NCI-H748 (cell line): ENCODE measurements at regions not wholly inside any gene's neighbourhood (a gene's known extent, or its start where the extent isn't known, plus 50 kb on each side); places are given as distances from the start of the nearest gene placed in this dataset.

Source experiments
- DNase-seq: peaks from one replicate; lab custom pipeline; 2025; ENCODE audit not compliant: unreplicated experiment; lab: John Stamatoyannopoulos, UW

DNA sequence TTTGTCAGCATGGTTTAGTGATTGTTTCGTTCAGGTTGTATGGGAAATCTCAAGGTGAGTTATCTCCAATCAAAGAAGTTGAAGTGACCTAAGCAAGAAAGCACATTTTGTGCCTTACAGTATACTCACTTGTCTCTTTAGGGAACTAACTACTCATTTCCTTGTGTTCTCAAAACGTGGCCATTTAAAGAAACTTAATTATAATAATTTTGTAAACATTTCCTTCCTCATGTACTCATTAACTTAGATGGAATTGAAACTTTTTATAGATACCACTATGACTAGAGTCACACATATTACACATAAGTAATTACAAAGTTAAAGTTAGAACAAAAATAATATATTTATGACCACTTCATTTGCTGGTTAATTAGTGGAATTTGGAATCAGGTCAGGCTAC is 552.6 kb downstream of the MRPL39 start:
- DNase-seq, result no peak

DNA sequence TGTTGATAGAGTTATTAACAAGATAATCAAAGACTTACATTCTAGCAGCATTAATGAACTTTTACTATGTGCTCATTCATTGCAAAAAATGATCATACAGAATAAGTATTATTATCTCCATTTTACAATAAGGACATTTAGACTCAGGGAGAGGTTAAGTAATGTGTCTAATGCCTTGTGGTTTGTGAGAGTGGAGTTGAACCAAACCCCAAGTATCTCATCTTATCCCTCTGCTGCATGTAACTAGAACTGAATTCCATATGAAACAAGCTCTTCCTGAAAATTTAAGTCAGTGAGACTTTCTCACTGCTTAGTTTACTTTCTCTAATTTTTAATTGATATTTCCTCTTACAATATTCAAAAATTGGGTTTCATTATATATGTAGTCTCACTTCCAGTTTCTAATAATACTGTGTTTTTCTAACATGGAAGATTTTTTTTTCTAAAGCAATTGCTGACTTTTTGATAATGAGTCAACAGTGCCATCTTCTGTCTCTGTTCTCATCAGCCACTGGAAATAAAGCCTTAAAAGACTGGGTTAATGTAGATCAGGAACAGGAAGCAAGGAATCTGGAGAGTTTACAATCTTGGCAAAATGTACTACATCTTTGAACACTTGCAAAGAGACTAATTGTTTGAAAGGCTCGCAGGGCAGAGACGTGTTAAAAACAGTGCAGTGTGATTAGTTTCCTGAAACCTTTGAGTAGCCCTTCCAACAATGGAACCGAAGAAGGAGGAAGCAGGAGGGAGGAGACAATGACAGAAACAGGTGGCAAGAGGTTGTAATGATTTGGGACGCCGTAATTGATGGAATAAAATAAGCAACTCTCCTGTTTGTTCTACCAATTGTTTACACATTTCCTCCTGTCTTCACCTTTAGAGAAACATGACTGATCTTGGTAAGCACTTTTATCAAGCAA is 567.6 kb downstream of the MRPL39 start:
- peak; percentile 80 for DNase-seq

DNA sequence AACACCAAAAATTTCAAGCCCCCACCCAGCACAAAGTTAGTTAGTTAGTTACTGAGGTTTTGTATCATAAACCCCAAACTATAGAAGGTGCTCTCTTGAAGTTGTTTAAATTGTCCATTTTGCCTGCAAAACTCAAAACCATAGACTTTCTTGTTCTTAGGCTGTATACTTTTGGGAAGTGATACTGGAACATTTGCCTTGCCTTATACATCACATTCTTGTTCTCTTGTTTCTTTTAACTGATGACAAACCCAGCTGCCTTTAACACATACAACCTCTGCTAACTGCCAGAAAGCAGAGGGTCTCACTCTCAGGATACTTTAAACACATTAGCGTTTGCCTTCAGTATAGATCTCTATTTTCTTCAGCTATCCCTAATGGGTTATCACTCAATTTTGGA is 570.5 kb downstream of the MRPL39 start:
- DNase-seq, result no peak

DNA sequence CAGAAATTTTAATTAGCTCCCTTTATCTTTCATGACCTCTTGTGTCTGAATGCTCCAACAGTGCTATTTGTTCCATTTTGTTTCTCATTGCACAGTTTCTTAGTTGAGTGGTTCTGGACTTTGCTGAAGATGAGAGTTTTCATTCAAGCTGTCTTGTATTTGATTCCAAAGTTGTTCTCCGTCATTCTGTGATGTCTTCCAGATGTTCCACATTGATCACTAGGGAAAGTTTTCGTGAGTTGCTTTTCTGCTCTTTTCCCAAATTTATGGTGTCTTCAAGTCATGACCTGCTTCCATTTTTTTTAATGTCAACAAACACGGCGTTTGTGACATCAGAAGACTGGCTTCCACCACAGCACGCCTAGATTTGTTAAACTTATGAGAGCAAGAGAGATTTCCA is 575.5 kb downstream of the MRPL39 start:
- DNase-seq, result no peak

DNA sequence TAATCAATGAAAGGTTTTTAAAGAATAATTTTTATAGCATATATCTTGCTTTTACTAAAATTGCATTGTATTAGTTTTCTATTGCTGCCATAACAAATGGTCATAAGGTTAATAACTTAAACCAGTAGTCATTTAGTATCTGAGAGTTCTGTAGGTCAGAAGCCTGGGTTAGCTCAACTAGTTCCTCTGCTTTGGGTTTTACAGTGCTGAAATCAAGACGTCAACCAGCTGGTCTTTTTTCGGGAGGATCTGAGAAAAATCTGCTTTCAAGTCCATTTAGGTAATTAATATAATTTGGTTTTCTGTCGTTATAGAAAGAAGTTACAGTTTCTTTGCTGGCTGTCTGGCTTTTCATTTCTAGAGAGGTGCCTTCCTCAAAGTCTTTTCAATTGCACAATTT is 577.7 kb downstream of the MRPL39 start:
- no peak for DNase-seq

DNA sequence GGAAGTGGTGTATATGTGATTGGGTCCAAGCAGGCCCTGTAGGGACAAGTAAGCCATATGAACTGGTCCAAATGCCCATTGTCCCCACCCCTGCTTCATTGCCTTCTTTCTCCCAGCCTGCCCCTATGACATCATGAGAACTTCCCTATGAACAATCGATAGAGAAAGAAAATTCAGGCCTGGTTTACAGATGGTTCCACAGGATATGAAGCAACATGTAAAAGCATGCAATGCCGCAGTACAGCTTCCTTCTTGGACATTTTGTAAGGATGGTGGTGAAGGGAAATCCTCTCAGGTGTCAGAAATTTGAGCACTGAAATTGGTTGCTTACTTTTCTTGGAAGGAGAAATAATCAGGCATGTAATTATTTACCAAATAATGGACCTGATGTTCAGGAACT is 581.7 kb downstream of the MRPL39 start:
- DNase-seq, result no peak

DNA sequence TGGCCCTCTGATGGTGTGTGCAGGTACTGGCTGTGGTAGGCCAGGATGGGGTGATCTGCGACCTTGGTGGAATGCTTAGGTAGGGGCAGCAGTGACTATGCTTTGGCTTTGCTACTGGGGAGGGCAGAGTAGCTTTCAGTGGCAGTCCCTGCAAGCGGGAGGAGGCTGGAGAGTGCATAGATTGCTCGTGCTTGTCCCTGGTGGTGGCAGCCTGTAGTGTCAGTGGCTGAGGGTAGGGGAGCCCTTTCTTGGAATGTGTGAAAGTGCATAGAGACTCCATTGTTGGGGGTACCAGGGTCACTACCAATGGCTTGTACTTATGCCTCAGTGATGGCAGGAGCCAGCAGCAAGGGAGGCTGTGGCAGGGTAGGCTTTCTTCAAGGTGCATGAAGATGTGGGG is 582.6 kb downstream of the MRPL39 start:
- no peak for DNase-seq

DNA sequence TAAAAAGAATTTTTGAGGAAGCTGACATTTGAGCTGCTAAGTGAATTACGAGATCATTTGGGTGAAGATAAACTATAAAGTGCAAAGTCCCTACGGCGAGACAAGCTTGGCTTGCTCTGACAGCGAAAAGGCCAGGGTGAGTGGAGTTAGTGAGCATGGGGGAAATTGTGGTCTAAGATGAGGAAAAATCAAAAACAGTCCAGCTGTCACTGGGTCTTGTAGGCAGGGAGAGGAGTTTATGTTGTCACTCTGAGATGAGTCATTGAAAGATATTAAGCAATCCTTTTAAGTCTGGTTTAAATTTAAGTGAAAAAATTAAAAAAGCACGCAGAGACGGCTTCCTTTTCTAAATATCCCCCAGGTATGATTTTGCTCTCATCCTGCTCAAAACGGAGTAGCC is 601.9 kb downstream of the MRPL39 start:
- DNase-seq, result no peak

DNA sequence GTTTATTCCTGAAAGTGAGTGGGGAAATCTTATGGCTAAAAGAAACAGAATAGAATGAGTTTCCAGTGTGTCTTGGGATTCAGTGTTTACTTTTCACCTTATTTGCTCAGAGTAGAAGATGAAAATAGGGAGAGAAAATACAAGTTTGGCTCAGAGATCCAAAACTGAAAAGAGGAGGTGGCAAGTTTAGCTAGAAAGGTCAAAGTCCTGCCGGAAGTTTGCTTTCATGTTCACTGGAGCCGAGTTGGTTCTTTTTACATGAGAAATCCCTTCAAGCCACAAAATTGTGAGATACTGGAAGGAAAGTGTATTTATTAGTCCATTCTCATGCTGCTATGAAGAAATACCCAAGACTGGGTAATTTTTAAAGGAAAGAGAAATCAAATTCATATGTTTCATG is 604.6 kb downstream of the MRPL39 start:
- no peak for DNase-seq

DNA sequence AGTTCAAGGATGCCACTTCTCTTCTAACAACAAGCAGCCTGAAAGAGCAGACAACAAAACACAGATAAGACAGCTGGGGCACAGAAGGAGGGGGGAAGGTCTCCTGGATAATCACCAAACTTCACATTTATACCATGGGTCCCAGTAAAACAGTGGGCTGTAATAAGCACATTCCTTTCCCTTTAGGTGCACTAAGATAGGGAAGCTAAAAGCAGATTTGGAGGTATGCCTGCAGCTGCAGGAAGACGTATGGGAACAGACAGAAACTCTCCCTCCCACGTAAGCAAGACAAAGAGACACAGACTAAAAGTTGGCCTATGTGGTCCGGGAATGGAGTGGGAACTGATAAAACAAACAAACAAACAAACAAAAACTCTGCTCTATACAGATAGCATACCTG is 612.1 kb downstream of the MRPL39 start:
- no peak for DNase-seq

DNA sequence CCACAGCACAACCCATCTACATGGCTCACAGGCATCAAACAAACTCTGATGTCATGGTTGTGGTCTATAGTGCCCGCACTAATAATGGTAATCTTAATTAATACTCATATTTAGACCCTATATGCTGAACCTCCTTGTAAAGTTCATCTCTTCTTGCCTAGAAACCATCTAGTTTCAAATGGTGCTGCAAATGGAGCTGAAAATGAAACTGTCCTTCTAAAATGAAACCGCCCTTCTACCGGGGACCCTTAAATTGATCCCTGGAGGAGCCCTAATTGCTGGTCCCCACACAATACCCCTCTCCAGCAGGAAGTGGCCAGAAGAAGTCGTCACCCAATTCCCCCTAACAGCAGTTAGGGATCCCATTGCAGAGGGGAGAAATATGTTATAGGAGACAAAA is 612.6 kb downstream of the MRPL39 start:
- no peak for DNase-seq

DNA sequence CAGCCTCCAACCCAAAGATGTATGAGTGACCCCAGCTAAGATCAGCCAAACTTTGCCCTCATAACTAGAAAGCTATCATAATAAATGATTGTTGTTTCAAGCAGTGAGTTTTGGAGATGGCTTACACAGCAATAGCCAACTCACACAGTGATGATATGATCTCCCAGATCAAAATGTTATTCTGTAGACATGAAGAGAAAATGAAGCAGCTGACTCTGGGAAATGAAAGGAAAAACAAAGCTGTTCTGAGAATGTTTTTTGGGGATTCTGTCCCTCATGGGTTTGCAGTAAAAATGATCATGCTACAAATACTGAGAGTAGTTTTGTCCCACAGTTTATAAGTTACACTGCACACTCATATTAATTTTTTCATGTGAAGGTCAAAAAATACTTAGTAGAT is 617.8 kb downstream of the MRPL39 start:
- DNase-seq, result no peak

DNA sequence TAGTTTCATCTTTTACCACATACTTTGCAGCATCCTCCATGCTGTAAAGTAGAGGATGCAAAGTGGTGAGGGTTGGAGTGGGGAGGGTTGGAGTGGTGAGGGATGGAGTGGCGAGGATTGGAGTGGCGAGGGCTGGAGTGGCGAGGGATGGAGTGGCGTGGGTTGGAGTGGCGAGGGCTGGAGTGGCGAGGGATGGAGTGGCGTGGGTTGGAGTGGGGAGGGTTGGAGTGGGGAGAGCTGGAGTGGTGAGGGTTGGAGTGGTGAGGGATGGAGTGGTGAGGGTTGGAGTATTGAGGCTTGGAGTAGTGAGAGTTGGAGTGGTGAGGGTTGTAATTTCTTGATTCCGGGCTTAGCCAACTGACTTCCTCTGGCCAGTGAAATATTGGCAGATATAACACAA is 618.3 kb downstream of the MRPL39 start:
- DNase-seq, result no peak

DNA sequence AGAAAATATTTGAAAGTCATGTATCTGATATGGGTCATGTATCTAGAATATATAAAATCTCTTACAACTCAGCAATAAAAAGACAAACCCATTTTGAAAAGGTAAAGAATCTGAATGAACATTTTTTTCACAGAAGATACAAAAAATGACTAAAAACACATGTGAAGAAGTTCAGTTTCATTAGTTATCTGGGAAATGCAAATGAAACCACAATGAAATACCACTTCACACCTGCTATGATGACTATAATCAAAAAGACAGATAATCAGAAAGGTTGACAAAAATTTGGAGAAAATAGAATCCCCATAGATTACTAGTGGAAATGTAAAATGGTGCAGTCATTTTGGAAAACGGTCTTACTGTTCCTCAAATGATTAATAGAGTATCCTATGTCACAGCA is 631.0 kb downstream of the MRPL39 start:
- no peak for DNase-seq

DNA sequence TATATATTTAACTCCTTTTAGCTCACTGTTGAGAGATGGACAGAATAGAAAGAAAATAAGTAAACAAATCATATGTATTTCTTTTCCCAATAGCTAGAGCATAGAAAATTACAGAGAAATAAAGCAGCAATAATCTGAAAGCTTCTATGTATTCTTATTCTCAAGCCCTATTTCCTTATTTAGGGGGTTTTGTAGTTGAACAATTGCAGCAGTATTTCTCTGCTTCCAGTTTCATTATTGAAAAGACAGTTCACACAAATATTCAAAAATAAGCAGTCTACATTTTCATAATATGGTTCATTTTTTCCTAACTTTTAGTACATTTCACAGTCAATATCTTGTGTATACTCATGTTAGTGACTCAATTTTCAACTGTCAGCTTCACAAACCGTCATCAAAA is 638.2 kb downstream of the MRPL39 start:
- no peak for DNase-seq

DNA sequence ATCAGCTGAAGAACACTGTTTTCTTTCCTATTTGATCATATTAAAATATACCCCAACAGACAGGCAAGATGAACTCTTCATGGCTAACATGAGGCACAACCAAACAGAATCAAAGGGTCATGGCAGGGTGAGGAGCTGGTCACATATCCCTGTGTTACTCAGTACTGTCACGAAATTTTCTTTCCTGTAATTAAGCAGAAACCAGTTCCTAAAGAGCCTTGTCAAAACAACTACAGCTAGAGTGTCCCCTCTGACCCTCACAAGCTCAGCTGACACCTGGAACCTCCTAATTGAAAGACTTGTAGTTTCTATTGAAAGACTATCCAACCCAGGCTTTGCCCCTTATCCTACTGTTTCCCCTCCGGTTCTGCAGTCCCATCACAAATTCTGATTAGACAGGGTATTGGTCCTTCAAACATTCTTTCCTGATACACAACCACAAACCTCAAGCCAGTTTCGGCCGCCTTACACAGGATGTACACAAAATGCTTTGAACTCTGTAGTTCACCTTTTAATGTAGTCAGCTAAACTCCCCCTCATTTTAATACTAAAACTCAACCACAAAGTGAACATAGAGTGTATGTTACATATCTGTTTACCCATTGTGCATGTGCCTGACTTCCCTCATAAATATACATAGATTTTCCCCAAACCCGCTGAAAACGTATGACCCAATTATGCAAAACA is 651.9 kb downstream of the MRPL39 start:
- DNase-seq, result no peak

DNA sequence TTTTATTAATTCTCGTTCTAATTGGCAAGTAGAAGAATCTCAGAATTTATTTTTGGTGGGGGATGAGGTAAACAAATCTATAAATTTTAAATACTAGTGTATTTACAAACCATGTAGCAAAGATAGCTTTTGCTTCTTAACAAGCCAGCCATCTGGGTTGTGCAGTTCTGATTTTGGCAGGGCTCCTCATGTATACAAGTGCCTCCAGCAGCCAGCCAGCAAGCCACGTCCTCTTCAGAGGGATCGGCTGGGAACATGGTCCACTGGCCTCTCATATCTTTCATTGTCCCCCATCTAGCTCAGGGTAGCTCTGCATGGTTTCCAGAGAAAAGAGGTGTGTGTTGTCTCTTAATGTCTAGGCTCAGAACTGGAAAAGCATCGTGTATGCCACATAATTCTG is 659.1 kb downstream of the MRPL39 start:
- no peak for DNase-seq

DNA sequence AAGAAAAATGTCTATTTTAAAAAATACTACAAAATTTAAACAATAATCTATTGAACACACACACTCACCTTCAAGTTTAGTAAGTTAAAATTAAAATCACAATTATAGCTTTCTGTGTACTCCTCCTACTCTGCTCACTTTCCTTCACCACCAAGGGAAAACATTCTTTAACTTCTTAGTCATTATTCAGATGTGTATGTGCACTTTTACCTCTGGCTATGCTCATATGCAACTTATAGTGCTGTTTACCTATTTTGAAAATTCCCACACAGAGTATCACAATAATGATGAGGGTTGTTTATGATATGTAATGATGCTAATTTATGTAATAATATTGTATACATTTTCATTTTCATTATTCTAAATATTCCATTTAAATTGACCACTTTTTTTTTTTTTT is 661.4 kb downstream of the MRPL39 start:
- no peak for DNase-seq

DNA sequence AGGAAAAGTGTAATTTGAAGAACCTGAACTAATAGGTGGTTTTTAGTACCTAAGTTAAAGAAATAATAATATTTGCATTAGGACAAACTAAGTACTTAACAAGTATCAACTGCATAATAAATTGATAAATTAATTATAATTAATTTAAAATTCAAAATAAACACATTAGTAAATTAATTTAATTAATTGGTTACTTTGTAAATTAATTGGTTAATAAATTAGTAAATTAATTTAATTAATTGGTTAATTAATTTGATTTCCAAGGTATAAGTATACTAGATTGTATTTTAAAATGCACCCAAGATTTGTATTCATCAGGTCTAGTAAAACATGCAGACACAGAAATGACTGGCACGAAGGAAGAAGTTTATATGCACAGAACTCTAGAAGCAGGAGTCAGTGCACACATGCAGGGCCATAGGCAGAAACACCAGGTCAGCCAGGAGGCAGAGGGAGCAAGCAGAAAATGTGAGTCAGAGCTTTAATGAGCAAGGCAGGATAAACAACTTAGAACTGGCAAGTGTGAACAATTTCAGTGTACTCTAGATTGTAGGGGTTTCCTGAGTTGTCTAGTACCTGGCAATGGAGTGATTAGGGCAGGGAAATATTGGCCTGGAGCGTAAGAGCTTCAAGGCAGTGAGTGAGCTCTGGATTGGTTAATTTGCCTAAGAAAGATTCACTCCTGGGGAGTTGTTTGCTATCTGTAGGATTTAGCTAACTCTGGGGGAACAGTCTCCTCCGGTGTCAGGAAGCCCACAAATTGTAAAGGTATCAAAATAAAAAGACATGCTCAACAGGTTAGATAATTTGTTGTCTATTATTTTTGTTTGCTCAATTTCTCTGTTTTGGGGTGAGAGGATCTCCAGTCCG is 665.7 kb downstream of the MRPL39 start:
- no peak for DNase-seq

DNA sequence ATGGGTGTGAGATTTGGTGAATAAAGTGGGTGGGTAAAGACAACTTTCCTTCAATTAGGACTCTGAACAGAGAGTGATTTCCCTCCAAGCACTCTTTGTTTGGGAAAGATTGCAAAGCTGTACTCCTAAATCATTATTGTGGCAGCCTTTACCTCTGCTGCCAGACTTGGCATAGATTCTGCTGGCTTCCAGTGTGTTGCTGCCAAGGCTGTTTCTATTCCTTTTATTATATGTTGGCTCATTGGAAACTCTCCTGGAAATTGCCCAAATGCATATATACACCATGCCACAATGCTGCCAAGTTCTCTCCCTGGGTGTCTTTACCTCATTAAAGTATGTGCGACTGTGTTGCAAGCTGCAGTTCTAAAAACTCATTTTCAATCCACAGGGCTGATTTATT is 668.0 kb downstream of the MRPL39 start:
- DNase-seq, result no peak

DNA sequence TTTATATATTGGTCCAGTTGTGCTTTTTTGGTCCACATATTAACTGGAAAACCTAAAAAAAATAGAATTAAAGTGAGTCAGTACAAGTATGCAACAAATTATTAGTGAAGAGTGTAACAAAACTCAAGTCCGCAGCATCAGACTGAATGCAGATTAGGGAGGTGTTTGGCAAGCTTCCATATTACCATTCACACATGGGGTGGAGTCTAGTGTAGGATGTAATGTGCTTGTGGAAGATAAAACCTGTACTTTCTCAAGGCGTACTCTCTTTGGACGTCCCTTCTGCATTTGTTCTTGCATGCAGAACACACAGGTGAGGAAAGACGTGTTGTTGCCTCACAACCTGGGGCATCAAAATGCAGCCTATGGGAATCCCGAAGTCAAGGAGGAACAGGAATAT is 668.7 kb downstream of the MRPL39 start:
- no peak for DNase-seq

DNA sequence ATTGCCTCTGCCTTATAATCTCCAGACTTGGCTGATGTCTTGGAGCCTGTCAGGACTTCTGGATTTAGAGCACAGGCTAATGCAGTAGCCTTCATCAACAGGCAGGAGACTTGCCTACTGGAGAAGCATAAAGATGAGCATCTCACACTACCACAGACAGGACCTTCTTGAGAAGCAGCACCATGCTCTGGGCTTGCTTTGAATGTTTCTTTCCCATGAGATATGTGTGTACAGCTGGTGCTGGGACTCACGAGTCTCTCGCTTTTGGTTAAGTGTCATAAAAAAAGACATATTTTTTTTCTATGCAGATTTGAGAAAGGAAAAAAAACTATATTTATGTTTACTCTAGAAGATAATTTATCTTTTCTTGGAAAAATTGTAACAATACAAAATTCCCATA is 671.3 kb downstream of the MRPL39 start:
- no peak for DNase-seq
